ENCODE measurements at regions not wholly inside any gene's neighbourhood (a gene's known extent, or its start where the extent isn't known, plus 50 kb on each side); places are given as distances from the start of the nearest gene placed in this dataset.

GRCh38 chr7:125661006-125661405 is 731.4 kb upstream of the POT1 start:
- DNase-seq, result no peak

- DNase-seq, result no peak
These were observed 724.5 kb upstream of the POT1 start for GRCh38 chr7:125654076-125654475.

- no peak for DNase-seq
These were observed 722.4 kb upstream of the POT1 start for GRCh38 chr7:125651823-125652528.

- DNase-seq, result no peak
These were observed 718.9 kb upstream of the POT1 start for GRCh38 chr7:125648543-125648942.

- DNase-seq, result no peak
These were observed 716.1 kb upstream of the POT1 start for GRCh38 chr7:125645770-125646169.

GRCh38 chr7:125644109-125644508 is 714.5 kb upstream of the POT1 start:
- DNase-seq, result no peak

- no peak for DNase-seq
These were observed 713.7 kb upstream of the POT1 start for GRCh38 chr7:125643302-125643701.

GRCh38 chr7:125641884-125642283 is 712.3 kb upstream of the POT1 start:
- DNase-seq, result no peak

- DNase-seq, result no peak
These were observed 706.8 kb upstream of the POT1 start for GRCh38 chr7:125636320-125636962.

GRCh38 chr7:125618516-125618915 is 688.9 kb upstream of the POT1 start:
- no peak for DNase-seq

GRCh38 chr7:125611582-125611981 is 682.0 kb upstream of the POT1 start:
- no peak for DNase-seq

- no peak for DNase-seq
These were observed 677.0 kb upstream of the POT1 start for GRCh38 chr7:125606671-125607070.

GRCh38 chr7:125605241-125605640 is 675.6 kb upstream of the POT1 start:
- no peak for DNase-seq

- DNase-seq, result no peak
These were observed 672.8 kb upstream of the POT1 start for GRCh38 chr7:125602441-125602840.

- DNase-seq, result no peak
These were observed 669.8 kb upstream of the POT1 start for GRCh38 chr7:125599387-125599786.

- DNase-seq, result no peak
These were observed 662.7 kb upstream of the POT1 start for GRCh38 chr7:125592331-125592730.

GRCh38 chr7:125573126-125573525 is 643.5 kb upstream of the POT1 start:
- no peak for DNase-seq

GRCh38 chr7:125572414-125572813 is 642.8 kb upstream of the POT1 start:
- no peak for DNase-seq

- no peak for DNase-seq
These were observed 639.2 kb upstream of the POT1 start for GRCh38 chr7:125568799-125569198.

GRCh38 chr7:125567686-125568085 is 638.1 kb upstream of the POT1 start:
- DNase-seq, result no peak

- DNase-seq, result no peak
These were observed 634.4 kb upstream of the POT1 start for GRCh38 chr7:125563964-125564529.

- DNase-seq, result no peak
These were observed 633.9 kb upstream of the POT1 start for GRCh38 chr7:125563557-125563956.

- DNase-seq, result no peak
These were observed 631.4 kb upstream of the POT1 start for GRCh38 chr7:125561006-125561405.

GRCh38 chr7:125559921-125560320 is 630.3 kb upstream of the POT1 start:
- no peak for DNase-seq

- no peak for DNase-seq
These were observed 626.3 kb upstream of the POT1 start for GRCh38 chr7:125555916-125556315.
